ENCODE measurements at regions not wholly inside any gene's neighbourhood (a gene's known extent, or its start where the extent isn't known, plus 50 kb on each side); places are given as distances from the start of the nearest gene placed in this dataset.

GRCh38 chr9:90446200-90446948 lies 196.2 kb downstream of the DIRAS2 start (continued):
- TF ChIP-seq CHD7 (IDR thresholded peaks at IDR 0.05; ENCODE audit: insufficient replicate concordance, low read length) (no peak), PHF8 (conservative IDR thresholded peaks at IDR 0.05; ENCODE audit: low read depth, low read length) (no peak), CBX5 (IDR thresholded peaks at IDR 0.05; ENCODE audit: low read depth, low read length) (no peak), RAD21 (IDR thresholded peaks at IDR 0.05 in 1 of 2, conservative IDR thresholded peaks at IDR 0.05 in 1 of 2; ENCODE audit: low read depth in 2 of 2, low read length in 2 of 2) (no peak), POLR2A (IDR thresholded peaks at IDR 0.05; ENCODE audit: control extremely low read depth in 1 of 2, low read depth in 2 of 2, low read length in 2 of 2) (no peak), ASH2L (IDR thresholded peaks at IDR 0.05; ENCODE audit: low read length) (no peak)

All from H1 (cell line).